CD4-positive, alpha-beta T cell treated with Interleukin-1 beta for 1 hour (primary cell): ENCODE measurements at regions not wholly inside any gene's neighbourhood (a gene's known extent, or its start where the extent isn't known, plus 50 kb on each side); places are given as distances from the start of the nearest gene placed in this dataset.
A peak's percentile ranks its signal among the peaks of the same experiment; 100 is the strongest.

Experiments
- DNase-seq, 2 donors: peaks; one replicate each; pipeline ENCODE4 v3.0.0-alpha.2; 2020 to 2022

DNA sequence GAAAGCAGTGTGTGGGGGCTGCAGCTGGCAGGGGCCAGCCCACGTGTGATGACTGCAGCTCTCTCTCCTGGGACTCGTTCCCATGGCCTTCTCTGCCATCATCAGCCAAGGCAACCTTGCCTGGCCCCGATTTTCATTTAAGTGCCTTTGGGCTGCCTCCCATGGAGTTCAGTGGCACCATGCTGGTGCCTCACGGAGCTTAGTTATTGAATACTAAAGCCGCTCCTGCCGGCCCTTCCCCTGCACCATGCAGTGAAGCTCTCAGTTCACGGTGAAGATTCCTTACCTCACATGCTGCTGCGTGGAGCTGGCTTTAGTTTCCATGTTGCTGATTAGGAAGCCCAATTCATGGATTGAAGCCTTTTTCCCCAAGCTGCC, 141.5 kb upstream of the EEPD1 start:
- DNase-seq, result no peak

GRCh38 chr7:36013246-36014014, 139.6 kb upstream of the EEPD1 start:
- no peak for DNase-seq

- DNase-seq, result no peak
These were observed 138.1 kb upstream of the EEPD1 start for GRCh38 chr7:36014961-36015360.

- DNase-seq, result no peak
These were observed 137.3 kb upstream of the EEPD1 start for GRCh38 chr7:36015733-36016132.

DNA sequence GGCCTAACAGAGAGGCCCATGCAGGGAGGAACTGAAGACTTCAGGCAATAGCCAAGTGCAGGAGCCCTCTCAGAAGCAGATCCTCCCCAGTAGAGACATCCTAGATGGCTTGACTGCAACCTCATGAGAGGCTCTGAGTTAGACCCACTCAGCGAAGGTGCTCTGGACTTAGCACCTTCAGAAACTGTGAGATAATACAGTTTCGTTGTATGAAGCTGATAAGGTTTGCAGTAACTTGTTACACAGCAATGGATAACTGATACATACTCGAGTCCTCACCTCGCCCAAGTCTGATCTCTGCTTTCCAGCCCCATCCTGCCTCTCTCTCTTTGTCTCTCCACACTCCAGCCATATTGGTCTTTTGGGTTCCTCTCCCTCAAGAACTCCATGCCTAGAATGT, 136.4 kb upstream of the EEPD1 start:
- DNase-seq, result no peak

DNA sequence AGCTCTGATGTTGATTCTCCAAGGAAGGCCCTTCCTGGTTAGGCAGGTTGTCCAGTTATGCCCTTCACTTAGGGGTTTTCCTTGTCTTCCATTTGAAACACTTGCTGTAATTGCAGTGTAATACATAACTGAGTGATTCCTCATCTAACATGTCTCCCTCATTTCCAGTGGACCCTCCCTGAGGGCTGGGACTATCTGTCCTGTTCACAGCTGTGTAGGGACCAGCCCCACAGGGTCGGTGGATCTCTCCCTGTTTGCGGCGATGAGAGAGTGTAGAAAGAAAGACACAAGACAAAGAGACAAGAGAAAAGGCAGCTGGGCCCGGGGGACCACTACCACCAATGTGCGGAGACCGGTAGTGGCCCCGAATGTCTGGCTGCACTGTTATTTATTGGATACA, 135.9 kb upstream of the EEPD1 start:
- DNase-seq, result no peak

DNA sequence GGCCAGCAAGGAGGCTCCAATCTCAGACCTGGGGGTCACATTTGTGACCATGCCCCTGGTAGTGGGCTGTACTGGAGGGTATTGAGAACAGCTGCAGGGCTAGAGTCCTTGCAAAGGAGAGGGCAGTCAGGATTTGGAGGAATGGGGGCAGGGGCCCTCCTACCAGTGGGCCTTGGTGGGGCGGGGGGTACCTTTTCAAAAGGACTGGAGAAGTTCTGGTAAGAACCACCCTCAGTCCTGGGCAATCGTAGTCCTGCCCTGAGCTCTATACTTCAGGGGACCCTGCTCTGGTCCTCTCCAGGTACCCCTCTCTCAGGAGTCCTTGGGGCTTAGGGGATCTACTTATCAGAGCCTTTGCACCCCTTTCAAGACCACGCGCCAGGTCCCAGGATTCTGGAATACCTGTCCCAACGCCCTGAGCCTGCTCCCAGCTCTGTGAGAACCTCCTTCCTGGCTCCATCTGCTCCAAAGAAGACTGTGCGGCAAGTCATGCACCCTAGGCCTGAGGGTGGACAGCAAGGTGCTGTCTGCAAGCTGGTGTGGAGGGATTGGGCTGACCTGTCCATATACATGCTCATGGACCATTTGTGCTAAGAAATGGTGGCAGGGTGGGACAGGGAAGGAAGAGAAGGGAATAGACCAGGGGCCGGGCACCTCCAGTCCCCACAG, 134.1 kb upstream of the EEPD1 start:
- DNase-seq, result no peak

GRCh38 chr7:36019538-36019937, 133.5 kb upstream of the EEPD1 start:
- DNase-seq, result no peak

DNA sequence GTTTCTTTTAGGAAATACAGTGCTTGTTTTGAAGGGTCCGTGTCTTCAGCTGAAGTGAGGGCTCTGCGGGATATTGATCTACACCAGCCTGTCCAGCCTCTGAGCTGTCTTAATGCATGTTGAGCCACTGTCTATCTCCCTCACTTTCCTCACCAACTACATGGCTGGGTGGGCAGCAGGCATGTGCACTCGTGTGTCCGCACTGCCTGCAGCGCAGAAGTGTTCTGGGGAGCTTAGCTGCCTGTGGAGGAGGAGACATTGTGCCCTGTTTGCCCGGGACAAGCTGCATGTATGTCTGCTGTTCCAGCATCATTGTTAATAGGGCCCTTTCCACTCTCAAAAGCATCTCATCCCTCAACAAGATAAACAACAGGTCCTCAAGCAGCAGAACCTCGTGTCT, 133.1 kb upstream of the EEPD1 start:
- DNase-seq, result no peak

DNA sequence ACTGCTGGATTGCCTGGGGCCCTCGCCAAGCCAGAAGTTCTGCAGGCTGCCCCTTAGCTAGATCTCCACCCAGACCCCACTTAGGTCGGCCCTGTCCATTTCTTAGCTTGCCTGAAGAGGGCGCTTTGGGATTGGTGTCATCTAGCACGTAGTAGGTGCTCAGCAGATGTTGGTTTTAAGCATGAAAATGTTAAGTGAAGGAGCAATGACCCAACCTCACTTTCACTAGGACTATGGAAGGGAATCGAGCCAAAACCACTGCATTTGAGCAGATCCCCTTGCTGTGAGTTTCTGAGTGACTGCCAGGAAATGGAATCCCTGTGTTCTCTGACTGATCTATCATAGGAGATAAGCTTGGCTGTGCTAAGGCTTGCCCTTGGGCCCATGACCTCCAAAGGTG, 131.7 kb upstream of the EEPD1 start:
- DNase-seq, result peak in 1 of 2 donors; percentile 19

GRCh38 chr7:36021917-36022550, 131.0 kb upstream of the EEPD1 start:
- DNase-seq, result no peak

DNA sequence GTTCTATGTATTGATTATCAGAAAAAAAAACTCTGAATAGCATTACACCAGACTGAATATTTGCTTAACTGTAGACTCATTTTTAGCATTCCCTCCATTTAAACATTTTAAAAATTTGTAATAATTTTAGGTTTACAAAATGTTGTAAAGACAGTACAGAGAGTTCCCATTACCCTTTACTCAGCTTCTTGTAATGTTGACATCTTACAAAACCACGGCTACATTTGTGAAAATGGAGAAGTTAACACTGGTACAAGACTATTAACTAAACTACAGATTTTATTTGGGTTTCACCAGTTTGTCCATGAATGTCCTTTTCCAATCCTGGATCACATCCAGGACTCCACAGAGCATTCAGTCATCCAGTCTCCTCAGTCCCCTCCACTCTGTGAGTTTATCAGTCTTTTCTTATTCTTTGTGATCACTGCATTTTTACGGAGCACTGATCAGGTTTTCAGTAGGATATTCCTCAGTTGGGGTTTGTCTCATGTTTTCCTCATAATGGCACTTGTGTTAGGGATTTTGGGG, 130.0 kb upstream of the EEPD1 start:
- DNase-seq, result no peak

- no peak for DNase-seq
These were observed 127.9 kb upstream of the EEPD1 start for GRCh38 chr7:36025190-36025589.

DNA sequence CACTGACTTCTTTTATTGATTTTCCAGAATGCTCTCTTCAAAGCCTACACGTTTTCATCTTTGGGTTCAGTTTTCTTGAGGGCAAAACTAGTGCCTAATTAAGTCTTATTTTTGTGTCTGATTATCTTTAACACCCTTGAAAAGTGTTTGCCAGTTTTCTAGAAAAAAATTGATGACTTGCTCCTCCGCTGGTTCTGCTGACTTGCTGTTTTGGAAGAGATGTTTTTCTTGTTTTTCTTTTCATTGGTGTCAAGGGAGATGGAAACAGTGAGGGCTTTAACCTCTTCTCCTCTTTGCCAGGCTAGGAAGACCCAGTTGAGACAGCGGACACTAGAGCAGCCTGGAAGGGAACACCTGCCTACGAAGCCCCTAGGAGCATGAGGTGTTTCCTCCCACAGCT, 123.7 kb upstream of the EEPD1 start:
- DNase-seq, result no peak

DNA sequence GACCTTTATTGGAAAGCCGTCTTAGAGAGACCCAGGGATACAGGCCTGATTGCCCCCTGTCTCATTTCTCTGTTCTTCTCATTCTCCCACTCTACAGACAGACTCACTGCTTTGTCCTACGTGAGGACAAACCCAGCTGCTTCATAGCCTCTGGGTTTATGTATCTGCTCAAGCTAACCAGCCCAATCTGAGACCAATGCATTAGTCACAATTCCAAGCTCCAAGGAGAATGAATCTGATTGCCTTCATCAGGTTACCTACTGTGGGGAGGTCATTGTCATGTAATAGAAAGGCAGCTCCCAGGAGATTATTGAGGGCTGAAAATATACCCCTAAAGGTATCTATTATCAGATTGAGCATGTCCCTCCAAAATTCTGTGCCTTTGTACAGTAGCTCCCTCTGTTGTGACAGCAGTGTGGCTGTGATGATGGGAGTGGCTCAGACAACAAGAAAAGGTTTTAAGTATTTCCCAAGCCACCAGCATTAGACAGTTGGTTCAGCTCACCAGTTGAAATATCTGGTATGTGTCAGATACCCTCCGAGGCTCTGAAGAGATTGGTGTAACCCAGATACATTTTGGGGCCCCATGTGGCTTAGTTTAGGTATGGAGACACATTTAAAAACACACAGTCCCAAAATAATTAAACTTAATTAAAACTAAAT, 123.1 kb upstream of the EEPD1 start:
- DNase-seq, result no peak

GRCh38 chr7:36032361-36032818, 120.7 kb upstream of the EEPD1 start:
- no peak for DNase-seq

GRCh38 chr7:36034020-36034419, 119.0 kb upstream of the EEPD1 start:
- no peak for DNase-seq

- no peak for DNase-seq
These were observed 117.9 kb upstream of the EEPD1 start for GRCh38 chr7:36035186-36035585.

GRCh38 chr7:36036590-36036989, 116.5 kb upstream of the EEPD1 start:
- DNase-seq, result no peak

DNA sequence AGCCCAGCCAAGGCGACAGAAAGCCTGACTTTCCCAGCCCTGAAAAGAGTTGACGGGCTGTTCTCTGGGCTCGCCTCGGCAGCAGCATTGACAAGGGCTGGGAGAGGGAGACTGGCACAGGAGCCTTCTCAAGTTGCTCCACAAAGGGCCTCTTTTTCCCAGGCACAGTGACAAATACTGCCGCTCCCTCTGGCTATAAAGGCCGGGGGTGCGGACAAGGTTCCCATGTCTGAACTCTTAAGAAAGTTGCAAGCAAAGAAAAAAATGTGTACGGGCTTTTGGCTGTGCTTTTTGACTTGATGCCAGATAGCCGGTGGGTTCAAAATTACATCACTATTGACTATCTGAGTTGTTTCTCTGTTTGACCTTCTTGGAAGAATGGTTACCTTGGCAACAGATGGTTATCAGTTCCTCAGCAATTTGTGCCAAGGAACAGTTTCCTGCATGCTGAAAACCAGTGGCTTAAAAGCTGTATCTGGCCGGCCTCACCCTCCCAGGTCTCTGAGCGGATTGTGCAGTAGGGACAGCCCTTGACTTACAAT, 115.9 kb upstream of the EEPD1 start:
- peak in 1 of 2 donors; percentile 6 for DNase-seq

DNA sequence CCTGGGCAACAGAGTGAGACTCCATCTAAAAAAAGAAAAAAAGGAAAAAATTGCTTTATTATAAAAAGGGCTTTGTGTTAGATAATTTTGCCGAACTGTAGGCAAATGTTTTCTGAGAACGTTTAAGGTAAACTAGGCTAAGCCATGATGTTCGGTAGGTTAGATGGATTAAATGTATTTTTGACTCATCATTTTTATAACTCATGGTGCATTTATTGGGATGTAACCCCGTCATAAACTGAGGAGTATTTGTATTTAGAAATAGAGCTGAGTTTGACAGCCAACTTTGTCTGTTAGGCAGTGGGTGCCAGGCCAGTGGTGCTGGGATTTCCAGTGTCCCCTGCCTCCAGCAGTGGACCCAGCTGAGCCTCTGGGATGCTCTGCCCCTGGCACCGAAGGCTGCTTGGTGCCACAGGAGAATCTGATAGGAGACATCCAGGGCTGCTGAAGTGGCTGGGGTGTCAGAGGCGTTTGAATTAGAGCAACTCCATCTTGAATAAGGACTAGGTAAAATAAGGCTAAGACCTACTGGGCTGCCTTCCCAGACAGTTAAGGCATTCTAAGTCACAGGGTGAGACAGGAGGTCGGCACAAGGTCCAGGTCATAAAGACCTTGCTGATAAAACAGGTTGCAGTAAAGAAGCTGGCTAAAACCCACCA, 114.9 kb upstream of the EEPD1 start:
- DNase-seq, result no peak

GRCh38 chr7:36039243-36039642, 113.8 kb upstream of the EEPD1 start:
- DNase-seq, result no peak
